ENCODE measurements at regions not wholly inside any gene's neighbourhood (a gene's known extent, or its start where the extent isn't known, plus 50 kb on each side); places are given as distances from the start of the nearest gene placed in this dataset.

GRCh38 chr10:108601851-108602250 lies 1321.5 kb downstream of the XPNPEP1 start:
- TF ChIP-seq EP300 (IDR thresholded peaks at IDR 0.05) (no peak), POLR2AphosphoS5 (IDR thresholded peaks at IDR 0.05) (no peak), CTCF (IDR thresholded peaks at IDR 0.05) (no peak), POLR2A (IDR thresholded peaks at IDR 0.05) (no peak)

Measured in upper lobe of left lung (tissue), 4 donors.